ENCODE measurements at regions not wholly inside any gene's neighbourhood (a gene's known extent, or its start where the extent isn't known, plus 50 kb on each side); places are given as distances from the start of the nearest gene placed in this dataset.

DNA sequence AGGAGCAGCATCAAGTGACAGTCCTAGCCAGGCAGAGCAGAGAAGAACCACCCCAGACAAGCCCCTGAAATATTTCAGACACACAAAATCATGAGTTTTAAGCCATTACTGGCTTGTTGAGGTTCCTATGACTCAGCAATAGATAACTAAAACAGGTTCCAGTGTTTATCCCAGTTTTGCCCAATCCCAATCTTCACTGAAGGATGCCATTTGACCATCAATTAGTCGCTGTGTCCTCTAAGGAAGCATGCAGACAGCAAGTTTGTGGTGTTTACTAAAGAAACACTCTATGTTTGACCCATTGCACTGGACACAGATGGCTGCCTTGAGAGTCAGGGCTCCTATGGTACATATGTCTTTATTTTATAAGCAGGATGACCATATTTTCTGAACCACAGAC, 186.7 kb downstream of the SYK start:
- DNase-seq (ENCODE audit: low read depth in 1 of 2, low spot score in 1 of 2), result no peak
- H3K9me3 ChIP-seq (ENCODE audit: low read depth), result no peaks in the 10 kb centered on the region
- no peaks in the 10 kb centered on the region for H3K36me3 ChIP-seq
- TF ChIP-seq, protein P1, sequence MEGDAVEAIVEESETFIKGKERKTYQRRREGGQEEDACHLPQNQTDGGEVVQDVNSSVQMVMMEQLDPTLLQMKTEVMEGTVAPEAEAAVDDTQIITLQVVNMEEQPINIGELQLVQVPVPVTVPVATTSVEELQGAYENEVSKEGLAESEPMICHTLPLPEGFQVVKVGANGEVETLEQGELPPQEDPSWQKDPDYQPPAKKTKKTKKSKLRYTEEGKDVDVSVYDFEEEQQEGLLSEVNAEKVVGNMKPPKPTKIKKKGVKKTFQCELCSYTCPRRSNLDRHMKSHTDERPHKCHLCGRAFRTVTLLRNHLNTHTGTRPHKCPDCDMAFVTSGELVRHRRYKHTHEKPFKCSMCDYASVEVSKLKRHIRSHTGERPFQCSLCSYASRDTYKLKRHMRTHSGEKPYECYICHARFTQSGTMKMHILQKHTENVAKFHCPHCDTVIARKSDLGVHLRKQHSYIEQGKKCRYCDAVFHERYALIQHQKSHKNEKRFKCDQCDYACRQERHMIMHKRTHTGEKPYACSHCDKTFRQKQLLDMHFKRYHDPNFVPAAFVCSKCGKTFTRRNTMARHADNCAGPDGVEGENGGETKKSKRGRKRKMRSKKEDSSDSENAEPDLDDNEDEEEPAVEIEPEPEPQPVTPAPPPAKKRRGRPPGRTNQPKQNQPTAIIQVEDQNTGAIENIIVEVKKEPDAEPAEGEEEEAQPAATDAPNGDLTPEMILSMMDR (IDR thresholded peaks at IDR 0.05; ENCODE audit: low read depth, low read length), result no peak
- H3K27ac ChIP-seq, result no peak overlapping the region
- no peak overlapping the region for H3K4me3 ChIP-seq
- no peaks in the 10 kb centered on the region for H3K27me3 ChIP-seq
- H3K4me1 ChIP-seq (ENCODE audit: low read depth), result no peaks in the 10 kb centered on the region

DNA sequence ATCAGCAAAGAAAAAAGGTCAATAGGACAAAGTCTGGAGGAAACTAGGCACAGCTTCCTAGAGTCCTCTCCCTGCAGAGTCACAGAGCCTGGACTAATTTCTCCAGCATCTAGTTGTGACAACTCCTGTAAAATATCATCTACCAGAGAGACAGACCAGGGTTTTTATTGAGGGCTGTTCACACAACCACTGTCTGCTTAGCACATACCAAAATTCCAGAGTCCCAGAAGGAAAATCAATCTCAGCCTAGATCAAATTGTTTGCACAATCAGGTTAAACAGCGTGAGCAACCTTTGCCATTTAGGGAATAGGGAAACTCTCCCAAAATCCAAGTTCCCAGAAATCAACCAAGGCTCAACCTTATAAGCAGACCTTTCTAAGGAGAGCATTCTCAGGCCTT, 190.3 kb downstream of the SYK start:
- TF ChIP-seq, protein P1 (IDR thresholded peaks at IDR 0.05; ENCODE audit: low read depth, low read length), result no peak
- no peak overlapping the region for H3K4me3 ChIP-seq
- no peaks in the 10 kb centered on the region for H3K9me3 ChIP-seq (ENCODE audit: low read depth)
- no peak overlapping the region for H3K27ac ChIP-seq
- no peaks in the 10 kb centered on the region for H3K27me3 ChIP-seq
- H3K4me1 ChIP-seq (ENCODE audit: low read depth), result no peaks in the 10 kb centered on the region
- no peaks in the 10 kb centered on the region for H3K36me3 ChIP-seq
- peak in 1 of 2 donors; percentile 18 for DNase-seq (ENCODE audit: low read depth in 1 of 2, low spot score in 1 of 2)

DNA sequence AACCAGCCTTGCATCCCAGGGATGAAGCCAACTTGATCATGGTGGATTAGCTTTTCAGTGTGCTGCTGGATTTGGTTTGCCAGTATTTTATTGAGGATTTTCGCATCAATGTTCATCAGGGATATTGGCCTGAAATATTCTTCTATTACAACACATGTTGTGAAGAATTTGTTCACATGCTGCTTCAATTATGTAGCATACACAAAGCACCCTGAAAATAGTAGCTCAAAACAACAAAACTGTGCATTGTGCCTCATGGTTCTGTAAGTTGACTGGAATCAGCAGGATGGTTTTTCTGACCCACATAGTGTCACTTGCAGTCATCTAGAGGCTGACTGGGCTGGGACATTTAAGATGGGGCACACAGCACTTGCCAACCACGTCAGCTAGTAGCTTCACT, 193.9 kb downstream of the SYK start:
- no peaks in the 10 kb centered on the region for H3K9me3 ChIP-seq (ENCODE audit: low read depth)
- DNase-seq (ENCODE audit: low read depth in 1 of 2, low spot score in 1 of 2), result no peak
- H3K4me3 ChIP-seq, result no peak overlapping the region
- H3K4me1 ChIP-seq (ENCODE audit: low read depth), result no peaks in the 10 kb centered on the region
- TF ChIP-seq, protein P1 (IDR thresholded peaks at IDR 0.05; ENCODE audit: low read depth, low read length), result no peak
- H3K27me3 ChIP-seq, result no peaks in the 10 kb centered on the region
- no peak overlapping the region for H3K27ac ChIP-seq
- H3K36me3 ChIP-seq, result no peaks in the 10 kb centered on the region

DNA sequence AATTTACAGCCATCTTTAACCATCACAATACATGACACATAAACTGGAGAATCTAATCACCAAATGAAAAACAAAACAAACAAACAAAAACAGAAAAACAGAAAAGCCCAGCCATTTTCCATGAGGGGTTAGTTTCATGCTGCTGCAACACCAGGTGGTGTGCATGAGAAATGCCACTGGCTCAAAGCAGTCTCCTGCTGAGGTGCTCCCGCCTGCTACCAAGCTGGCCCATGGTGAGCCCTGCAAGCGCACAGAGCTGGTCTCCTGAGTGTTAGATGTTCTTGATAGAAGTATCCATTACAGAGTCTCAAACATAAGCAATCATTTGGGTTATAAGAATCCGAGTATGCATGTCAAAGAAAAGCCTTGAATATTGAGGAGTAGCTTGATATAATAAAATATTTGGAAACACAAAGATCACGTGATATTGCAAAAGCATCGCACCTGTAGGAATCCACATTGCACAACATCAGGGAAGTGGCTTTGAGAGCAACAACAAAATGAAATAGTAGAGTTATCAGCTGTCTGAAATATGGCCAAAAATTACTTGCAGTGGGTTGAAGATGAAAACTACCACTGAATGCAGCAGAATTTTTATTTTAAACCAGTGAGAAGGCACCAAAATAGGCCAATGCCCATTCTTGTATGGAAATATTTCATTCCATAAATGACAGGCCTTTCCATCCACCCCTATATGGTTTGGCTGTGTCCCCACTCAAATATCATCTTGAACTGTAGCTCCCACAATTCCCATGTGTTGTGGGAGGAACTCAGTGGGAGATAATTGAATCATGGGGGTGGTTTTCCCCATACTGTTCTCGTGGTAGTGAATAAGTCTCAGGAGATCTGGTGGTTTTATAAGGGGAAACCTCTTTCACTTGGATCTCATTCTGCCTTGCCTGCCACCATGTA, 194.8 kb downstream of the SYK start:
- H3K9me3 ChIP-seq (ENCODE audit: low read depth), result no peaks in the 10 kb centered on the region
- H3K36me3 ChIP-seq, result no peaks in the 10 kb centered on the region
- H3K4me3 ChIP-seq, result no peak overlapping the region
- TF ChIP-seq, protein P1 (IDR thresholded peaks at IDR 0.05; ENCODE audit: low read depth, low read length), result no peak
- no peaks in the 10 kb centered on the region for H3K27me3 ChIP-seq
- no peak for DNase-seq (ENCODE audit: low read depth in 1 of 2, low spot score in 1 of 2)
- H3K4me1 ChIP-seq (ENCODE audit: low read depth), result no peaks in the 10 kb centered on the region
- no peak overlapping the region for H3K27ac ChIP-seq

DNA sequence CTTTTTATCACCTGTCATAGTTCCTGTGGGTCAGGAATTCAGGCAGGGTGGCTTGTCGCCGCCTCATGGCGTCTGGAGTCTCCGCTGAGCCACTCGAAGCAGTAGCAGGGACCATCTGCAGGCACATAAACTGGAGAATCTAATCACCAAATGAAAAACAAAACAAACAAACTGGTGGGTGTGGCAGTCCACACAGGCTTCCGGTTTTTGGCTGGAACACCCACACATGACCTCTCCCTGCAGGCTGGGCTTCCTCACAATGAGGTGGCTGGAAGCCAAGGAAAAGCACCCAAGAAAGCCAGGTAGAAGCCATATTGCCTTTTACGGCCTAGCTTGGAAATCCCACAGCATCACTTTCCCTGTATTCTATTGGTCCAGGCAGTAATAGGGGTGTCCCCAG, 197.0 kb downstream of the SYK start:
- Histone ChIP-seq H3K27ac (no peak overlapping the region), H3K4me1 (ENCODE audit: low read depth) (no peaks in the 10 kb centered on the region), H3K36me3 (no peaks in the 10 kb centered on the region), H3K4me3 (no peak overlapping the region), H3K9me3 (ENCODE audit: low read depth) (no peaks in the 10 kb centered on the region), H3K27me3 (no peaks in the 10 kb centered on the region)
- DNase-seq (ENCODE audit: low read depth in 1 of 2, low spot score in 1 of 2), result peak in 1 of 2 donors; percentile 18
- TF ChIP-seq, protein P1 (IDR thresholded peaks at IDR 0.05; ENCODE audit: low read depth, low read length), result no peak
